ENCODE measurements at regions not wholly inside any gene's neighbourhood (a gene's known extent, or its start where the extent isn't known, plus 50 kb on each side); places are given as distances from the start of the nearest gene placed in this dataset.

DNA sequence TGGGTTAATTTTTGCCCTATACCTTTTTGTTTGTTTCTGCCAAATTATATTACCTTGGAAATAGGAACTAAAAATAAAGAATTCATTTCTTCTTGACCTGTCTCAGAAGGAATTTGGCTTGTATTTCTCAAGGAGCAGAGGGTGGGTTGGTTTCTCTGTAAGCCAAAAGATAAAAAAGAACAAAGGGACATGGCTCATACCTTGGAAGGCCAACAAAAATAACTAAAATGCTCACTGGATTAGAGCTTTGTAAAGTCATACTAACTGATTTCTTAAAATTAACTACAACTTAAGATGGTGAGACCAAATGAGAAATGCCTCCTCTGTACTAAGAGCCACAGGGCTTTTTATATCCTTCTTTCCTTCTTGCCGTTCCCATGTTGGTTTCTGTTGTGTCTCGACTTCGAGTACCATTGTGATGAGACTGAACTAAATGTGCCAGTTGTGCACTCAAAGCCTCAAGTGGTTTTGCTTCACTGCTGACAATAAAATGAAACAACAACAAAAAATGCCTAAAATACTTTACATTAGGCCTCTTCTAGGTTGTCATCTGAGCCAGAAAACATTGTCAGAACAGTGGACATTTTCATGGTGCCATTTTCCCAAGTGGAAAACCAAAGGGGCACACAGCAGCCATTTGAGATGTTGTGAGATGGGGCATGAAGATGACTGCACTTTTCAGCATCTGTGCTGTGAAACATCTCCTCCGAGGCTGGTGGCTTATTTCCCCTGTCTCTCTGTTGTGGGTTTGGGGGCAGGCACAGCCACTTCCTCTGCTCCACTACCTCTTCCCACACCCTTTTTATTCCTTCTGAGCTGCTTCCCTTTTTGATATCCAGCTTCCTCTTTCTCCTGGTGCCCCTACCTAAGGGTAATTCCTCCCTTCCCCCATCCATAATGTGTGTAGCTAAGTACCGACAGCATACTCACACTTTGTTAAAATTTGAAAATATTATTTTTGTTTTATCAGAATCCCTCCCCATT is 51.8 kb upstream of the AGR3 start:
- DNase-seq, result no peak
- Histone ChIP-seq H3K9me3 (no peaks in the 10 kb centered on the region), H3K27me3 (no peaks in the 10 kb centered on the region), H3K4me1 (no peaks in the 10 kb centered on the region), H3K36me3 (no peaks in the 10 kb centered on the region), H3K4me3 (no peak overlapping the region), H3K27ac (no peak overlapping the region)
- intact Hi-C loops (cut with DNase I; ENCODE audit: low total_unique reads), result no loop called here
- TF ChIP-seq POLR2A (IDR thresholded peaks at IDR 0.05), result no peak
- TF ChIP-seq, protein P1, sequence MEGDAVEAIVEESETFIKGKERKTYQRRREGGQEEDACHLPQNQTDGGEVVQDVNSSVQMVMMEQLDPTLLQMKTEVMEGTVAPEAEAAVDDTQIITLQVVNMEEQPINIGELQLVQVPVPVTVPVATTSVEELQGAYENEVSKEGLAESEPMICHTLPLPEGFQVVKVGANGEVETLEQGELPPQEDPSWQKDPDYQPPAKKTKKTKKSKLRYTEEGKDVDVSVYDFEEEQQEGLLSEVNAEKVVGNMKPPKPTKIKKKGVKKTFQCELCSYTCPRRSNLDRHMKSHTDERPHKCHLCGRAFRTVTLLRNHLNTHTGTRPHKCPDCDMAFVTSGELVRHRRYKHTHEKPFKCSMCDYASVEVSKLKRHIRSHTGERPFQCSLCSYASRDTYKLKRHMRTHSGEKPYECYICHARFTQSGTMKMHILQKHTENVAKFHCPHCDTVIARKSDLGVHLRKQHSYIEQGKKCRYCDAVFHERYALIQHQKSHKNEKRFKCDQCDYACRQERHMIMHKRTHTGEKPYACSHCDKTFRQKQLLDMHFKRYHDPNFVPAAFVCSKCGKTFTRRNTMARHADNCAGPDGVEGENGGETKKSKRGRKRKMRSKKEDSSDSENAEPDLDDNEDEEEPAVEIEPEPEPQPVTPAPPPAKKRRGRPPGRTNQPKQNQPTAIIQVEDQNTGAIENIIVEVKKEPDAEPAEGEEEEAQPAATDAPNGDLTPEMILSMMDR (IDR thresholded peaks at IDR 0.05), result no peak

DNA sequence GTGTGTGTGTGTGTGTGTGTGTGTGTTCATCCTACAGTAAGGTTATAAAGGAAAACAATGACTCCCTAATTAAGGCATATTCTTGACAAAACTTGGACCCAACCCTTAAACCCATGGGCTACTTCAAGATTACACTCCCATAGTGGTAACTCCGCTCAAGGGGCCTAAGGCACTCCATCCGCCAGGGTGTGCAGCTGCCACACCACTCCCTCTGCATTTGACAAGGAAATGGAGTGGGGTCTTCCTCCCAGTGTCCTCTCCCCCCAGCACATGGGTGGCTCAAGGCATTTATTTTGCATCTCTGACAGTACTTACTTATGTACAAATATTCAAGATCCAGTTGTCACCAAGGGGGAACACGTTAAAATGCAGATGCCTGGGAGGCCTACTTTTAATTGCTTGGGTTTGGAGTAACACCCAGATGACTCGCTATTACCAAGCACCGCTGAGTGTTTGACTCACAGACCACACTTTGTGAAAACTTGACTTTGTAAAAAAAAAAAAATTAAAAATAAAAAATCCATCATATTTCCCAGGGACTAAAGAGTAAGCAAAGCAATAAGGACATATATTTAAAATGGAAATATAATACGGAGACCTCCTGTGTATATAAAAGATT is 53.0 kb upstream of the AGR3 start:
- no peaks in the 10 kb centered on the region for H3K36me3 ChIP-seq
- DNase-seq, result no peak
- H3K4me3 ChIP-seq, result no peak overlapping the region
- no peak overlapping the region for H3K27ac ChIP-seq
- intact Hi-C loops (cut with DNase I; ENCODE audit: low total_unique reads), result no loop called here
- H3K27me3 ChIP-seq, result no peaks in the 10 kb centered on the region
- no peaks in the 10 kb centered on the region for H3K9me3 ChIP-seq
- H3K4me1 ChIP-seq, result no peaks in the 10 kb centered on the region
- TF ChIP-seq, protein P1 (IDR thresholded peaks at IDR 0.05), result no peak
- TF ChIP-seq POLR2A (IDR thresholded peaks at IDR 0.05), result no peak

DNA sequence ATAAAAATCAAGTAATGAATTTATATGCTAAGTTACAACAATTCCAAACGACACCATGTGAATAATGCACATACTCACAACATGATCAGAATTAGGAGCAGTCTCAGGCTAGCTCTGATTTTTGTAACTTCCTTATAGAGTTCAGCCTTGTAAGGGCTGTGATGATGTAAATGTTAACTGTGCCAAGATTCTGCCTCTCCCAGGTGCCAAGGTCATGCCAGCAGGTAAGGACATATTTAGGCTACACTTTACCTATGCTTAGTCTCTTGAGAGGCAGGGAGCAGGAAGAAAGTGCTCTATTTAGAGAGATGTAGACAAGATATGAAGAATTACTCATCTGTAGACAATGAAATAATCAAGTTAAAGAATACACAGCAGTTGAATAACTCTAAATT is 53.6 kb upstream of the AGR3 start:
- H3K4me3 ChIP-seq, result no peak overlapping the region

DNA sequence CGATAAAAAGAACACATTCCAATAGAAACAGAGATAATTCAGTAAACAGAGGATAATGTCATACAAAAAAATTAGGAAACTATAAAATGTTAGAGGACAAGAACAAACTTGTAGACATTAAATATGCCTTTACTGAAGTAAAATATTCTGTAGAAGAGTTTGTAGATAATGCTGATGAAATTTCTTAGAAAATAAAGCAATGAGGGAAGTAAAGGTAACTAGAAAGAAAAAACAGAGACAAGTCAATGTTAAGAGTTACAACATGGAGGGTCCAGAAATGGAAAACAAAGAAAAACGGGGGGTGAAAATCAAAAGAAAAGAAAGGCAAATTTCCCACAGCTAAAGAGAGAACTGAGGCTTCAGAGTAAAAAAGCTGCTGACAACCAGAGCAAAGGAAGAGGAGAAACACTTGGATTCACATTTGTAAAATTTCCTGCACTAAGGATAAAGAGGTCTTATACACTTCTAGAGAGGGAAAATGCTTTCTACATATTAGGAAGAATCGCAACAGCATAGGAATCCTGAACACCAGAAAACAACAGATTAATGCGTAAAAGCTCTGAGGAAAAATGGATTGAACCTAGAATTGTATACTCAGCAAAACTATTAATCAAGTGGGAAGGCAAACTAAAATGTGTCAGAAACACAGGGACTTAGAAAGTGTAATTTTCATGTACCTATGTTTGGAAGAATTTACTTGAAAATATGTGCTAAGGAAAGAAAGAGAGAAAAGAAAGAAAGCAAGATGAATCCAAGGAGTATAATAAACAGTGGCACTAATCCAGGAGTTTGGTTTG is 55.0 kb upstream of the AGR3 start:
- intact Hi-C loops (cut with DNase I; ENCODE audit: low total_unique reads), result no loop called here
- no peak overlapping the region for H3K27ac ChIP-seq
- TF ChIP-seq, protein P1 (IDR thresholded peaks at IDR 0.05), result no peak
- no peak for TF ChIP-seq POLR2A (IDR thresholded peaks at IDR 0.05)

More for the DNA sequence above, 53.6 kb upstream of the AGR3 start:
- intact Hi-C loops (cut with DNase I; ENCODE audit: low total_unique reads), result no loop called here
- DNase-seq, result no peak
- TF ChIP-seq, protein P1 (IDR thresholded peaks at IDR 0.05), result no peak
- TF ChIP-seq POLR2A (IDR thresholded peaks at IDR 0.05), result no peak
- H3K27ac ChIP-seq, result no peak overlapping the region
- H3K36me3 ChIP-seq, result no peaks in the 10 kb centered on the region
- no peaks in the 10 kb centered on the region for H3K4me1 ChIP-seq
- no peaks in the 10 kb centered on the region for H3K27me3 ChIP-seq
- H3K9me3 ChIP-seq, result no peaks in the 10 kb centered on the region

More for the DNA sequence above, 55.0 kb upstream of the AGR3 start:
- Histone ChIP-seq H3K27me3 (no peaks in the 10 kb centered on the region), H3K4me3 (no peak overlapping the region), H3K36me3 (no peaks in the 10 kb centered on the region), H3K9me3 (no peaks in the 10 kb centered on the region), H3K4me1 (no peaks in the 10 kb centered on the region)
- no peak for DNase-seq

Data from uterus (tissue), 3 donors.